ENCODE measurements at regions not wholly inside any gene's neighbourhood (a gene's known extent, or its start where the extent isn't known, plus 50 kb on each side); places are given as distances from the start of the nearest gene placed in this dataset.
A peak's percentile ranks its signal among the peaks of the same experiment; 100 is the strongest.

- no peak for DNase-seq (ENCODE audit: low read depth)
Observed at GRCh38 chr1:94643819-94644218, 102.3 kb upstream of the F3 start.

GRCh38 chr1:94642617-94643321 is 101.2 kb upstream of the F3 start:
- no peak for DNase-seq (ENCODE audit: low read depth)

GRCh38 chr1:94641990-94642389 is 100.4 kb upstream of the F3 start:
- DNase-seq (ENCODE audit: low read depth) = no peak

GRCh38 chr1:94640125-94640524 is 98.6 kb upstream of the F3 start:
- DNase-seq (ENCODE audit: low read depth) = no peak

- DNase-seq (ENCODE audit: low read depth) = no peak
Observed at GRCh38 chr1:94637121-94637520, 95.6 kb upstream of the F3 start.

- no peak for DNase-seq (ENCODE audit: low read depth)
Observed at GRCh38 chr1:94636624-94637023, 95.1 kb upstream of the F3 start.

- no peak for DNase-seq (ENCODE audit: low read depth)
Observed at GRCh38 chr1:94636100-94636499, 94.5 kb upstream of the F3 start.

- DNase-seq (ENCODE audit: low read depth) = no peak
Observed at GRCh38 chr1:94634977-94635416, 93.4 kb upstream of the F3 start.

- no peak for DNase-seq (ENCODE audit: low read depth)
Observed at GRCh38 chr1:94633051-94633450, 91.5 kb upstream of the F3 start.

- no peak for DNase-seq (ENCODE audit: low read depth)
Observed at GRCh38 chr1:94629259-94630181, 88.0 kb upstream of the F3 start.

GRCh38 chr1:94628499-94628843 is 86.9 kb upstream of the F3 start:
- no peak for DNase-seq (ENCODE audit: low read depth)

- DNase-seq (ENCODE audit: low read depth) = no peak
Observed at GRCh38 chr1:94627771-94628498, 86.4 kb upstream of the F3 start.

- DNase-seq (ENCODE audit: low read depth) = no peak
Observed at GRCh38 chr1:94624203-94624602, 82.6 kb upstream of the F3 start.

GRCh38 chr1:94623560-94624148 is 82.1 kb upstream of the F3 start:
- DNase-seq (ENCODE audit: low read depth) = no peak

GRCh38 chr1:94622757-94623156 is 81.2 kb upstream of the F3 start:
- DNase-seq (ENCODE audit: low read depth) = peak; percentile 52

GRCh38 chr1:94621802-94622201 is 80.2 kb upstream of the F3 start:
- DNase-seq (ENCODE audit: low read depth) = no peak

- DNase-seq (ENCODE audit: low read depth) = no peak
Observed at GRCh38 chr1:94621395-94621794, 79.8 kb upstream of the F3 start.

- DNase-seq (ENCODE audit: low read depth) = no peak
Observed at GRCh38 chr1:94620345-94621031, 78.9 kb upstream of the F3 start.

- DNase-seq (ENCODE audit: low read depth) = no peak
Observed at GRCh38 chr1:94619731-94620130, 78.2 kb upstream of the F3 start.

- DNase-seq (ENCODE audit: low read depth) = no peak
Observed at GRCh38 chr1:94617957-94618739, 76.6 kb upstream of the F3 start.
